ENCODE measurements at regions not wholly inside any gene's neighbourhood (a gene's known extent, or its start where the extent isn't known, plus 50 kb on each side); places are given as distances from the start of the nearest gene placed in this dataset.

GRCh38 chr11:111135778-111136570 lies 109.6 kb upstream of the POU2AF2 start:
- TF ChIP-seq CTCF (IDR thresholded peaks at IDR 0.05) (no peak), POLR2A (IDR thresholded peaks at IDR 0.05) (no peak)
